Activated T-cell treated with anti-CD3 and anti-CD28 coated beads, Interleukin-2, amount 50 U/mL, for 24 hours (primary cell): ENCODE measurements at regions not wholly inside any gene's neighbourhood (a gene's known extent, or its start where the extent isn't known, plus 50 kb on each side); places are given as distances from the start of the nearest gene placed in this dataset.
"Not testable (repeated sequence)": the region's sequence is repeated elsewhere in the genome, so short reads cannot be mapped to it uniquely, and the experiment has no call there.

Experiments used
- DNase-seq: peaks from one replicate; pipeline ENCODE4 v3.0.0-alpha.2; 2020
- H3K27ac Mint-ChIP-seq: 2 replicates; pipeline ENCODE4 v1.8.0; 2020; ENCODE audit warnings: mild to moderate bottlenecking, mixed read lengths
- H3K27me3 Mint-ChIP-seq: 2 replicates; pipeline ENCODE4 v1.8.0; 2020; ENCODE audit warnings: mixed read lengths
- H3K36me3 Mint-ChIP-seq: 2 replicates; pipeline ENCODE4 v1.8.0; 2020; ENCODE audit warnings: low read depth, mixed read lengths
- H3K4me1 Mint-ChIP-seq: 2 replicates; pipeline ENCODE4 v1.8.0; 2020; ENCODE audit warnings: low read depth, mixed read lengths
- H3K4me3 Mint-ChIP-seq: 2 replicates; pipeline ENCODE4 v1.8.0; 2020; ENCODE audit warnings: mild to moderate bottlenecking, moderate library complexity, mixed read lengths
- H3K9me3 Mint-ChIP-seq: 2 replicates; pipeline ENCODE4 v1.8.0; 2020; ENCODE audit warnings: mixed read lengths

- H3K9me3 Mint-ChIP-seq, result no peaks in the 10 kb centered on the region
- DNase-seq, result no peak
- no peaks in the 10 kb centered on the region for H3K4me1 Mint-ChIP-seq
- H3K36me3 Mint-ChIP-seq, result no peaks in the 10 kb centered on the region
- peaks cover 8% of the 10 kb centered on the region for H3K27me3 Mint-ChIP-seq
- no peak overlapping the region for H3K4me3 Mint-ChIP-seq
- no peak overlapping the region for H3K27ac Mint-ChIP-seq
Measured at GRCh38 chr9:93776873-93777272, 178.3 kb downstream of the BARX1 start.

- no peaks in the 10 kb centered on the region for H3K9me3 Mint-ChIP-seq
- no peak for DNase-seq
- H3K36me3 Mint-ChIP-seq, result no peaks in the 10 kb centered on the region
- peaks cover 5% of the 10 kb centered on the region for H3K27me3 Mint-ChIP-seq
- H3K4me1 Mint-ChIP-seq, result no peaks in the 10 kb centered on the region
- H3K27ac Mint-ChIP-seq, result no peak overlapping the region
- no peak overlapping the region for H3K4me3 Mint-ChIP-seq
Measured at GRCh38 chr9:93776256-93776655, 178.9 kb downstream of the BARX1 start.

DNA sequence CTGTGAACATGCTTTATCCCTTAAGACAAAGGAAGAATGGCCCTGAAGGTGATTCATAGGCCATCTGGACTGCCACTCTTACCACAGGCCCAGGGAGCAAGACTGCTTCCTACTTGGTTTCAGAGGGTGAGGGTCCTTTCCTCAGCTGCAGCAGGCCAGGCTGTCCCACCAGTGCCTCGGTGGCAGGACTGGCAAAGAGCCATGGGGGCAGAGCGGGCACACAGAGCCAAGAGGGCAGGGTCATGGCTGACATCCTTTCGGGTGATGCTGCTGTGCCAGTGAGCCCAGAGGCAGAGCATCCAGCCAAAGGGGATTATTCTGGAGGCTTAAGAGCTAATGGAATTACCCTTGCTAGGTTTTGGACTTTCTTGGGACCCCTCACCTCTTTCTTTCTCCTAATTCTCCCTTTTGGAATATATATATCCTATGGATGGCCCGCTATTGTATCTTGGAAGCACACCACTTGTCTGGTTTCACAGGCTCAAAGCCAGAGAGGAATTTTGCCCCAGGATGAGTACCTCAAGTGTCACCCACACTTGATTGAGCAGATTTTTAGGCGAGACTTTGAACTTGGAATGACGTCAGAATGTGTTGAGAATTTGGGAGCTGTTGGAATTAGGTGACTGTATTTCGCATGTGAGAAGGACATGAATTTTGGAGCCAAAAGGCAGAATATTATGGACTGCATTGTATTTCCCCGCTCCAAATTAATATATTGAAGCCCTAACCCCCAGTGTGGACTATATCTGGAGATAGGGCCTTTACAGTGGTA is 180.6 kb downstream of the BARX1 start:
- Mint-ChIP-seq H3K4me1 (no peaks in the 10 kb centered on the region), H3K9me3 (peaks cover 3% of the 10 kb centered on the region), H3K27me3 (peaks cover 5% of the 10 kb centered on the region), H3K36me3 (no peaks in the 10 kb centered on the region), H3K27ac (no peak overlapping the region), H3K4me3 (no peak overlapping the region)
- no peak for DNase-seq

DNA sequence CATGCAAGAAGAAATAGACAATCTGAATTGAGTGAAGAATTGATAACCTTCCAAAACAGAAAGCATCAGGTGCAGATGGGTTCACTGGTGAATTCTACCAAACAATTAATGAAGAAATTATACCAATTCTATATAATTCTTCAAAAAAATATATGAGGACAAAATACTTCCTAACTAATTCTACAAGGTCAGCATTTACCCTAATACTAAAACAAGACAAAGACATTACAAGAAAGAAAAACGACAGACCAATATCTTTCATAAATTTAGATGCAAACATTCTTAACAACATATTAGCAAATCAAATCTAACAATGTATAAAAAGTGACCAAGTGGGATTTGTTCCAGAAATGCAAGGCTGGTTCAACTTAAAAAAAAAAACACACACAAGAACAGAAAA is 183.9 kb downstream of the BARX1 start:
- H3K4me3 Mint-ChIP-seq, result no peak overlapping the region
- H3K27me3 Mint-ChIP-seq, result peaks cover 7% of the 10 kb centered on the region
- H3K27ac Mint-ChIP-seq, result no peak overlapping the region
- H3K4me1 Mint-ChIP-seq, result no peaks in the 10 kb centered on the region
- DNase-seq, result no peak
- H3K36me3 Mint-ChIP-seq, result no peaks in the 10 kb centered on the region
- peaks cover 4% of the 10 kb centered on the region for H3K9me3 Mint-ChIP-seq

- Mint-ChIP-seq H3K27me3 (peaks cover 45% of the 10 kb centered on the region), H3K4me3 (no peak overlapping the region), H3K9me3 (peaks cover 20% of the 10 kb centered on the region), H3K4me1 (no peaks in the 10 kb centered on the region), H3K27ac (no peak overlapping the region), H3K36me3 (no peaks in the 10 kb centered on the region)
- DNase-seq, result no peak
Measured at GRCh38 chr9:93761822-93762221, 185.4 kb downstream of the PHF2 start.

GRCh38 chr9:93750045-93750444 is 173.7 kb downstream of the PHF2 start:
- peaks cover 69% of the 10 kb centered on the region for H3K9me3 Mint-ChIP-seq
- H3K27me3 Mint-ChIP-seq, result peaks cover 13% of the 10 kb centered on the region
- no peaks in the 10 kb centered on the region for H3K4me1 Mint-ChIP-seq
- no peak for DNase-seq
- no peak overlapping the region for H3K27ac Mint-ChIP-seq
- peaks cover 4% of the 10 kb centered on the region for H3K36me3 Mint-ChIP-seq
- H3K4me3 Mint-ChIP-seq, result no peak overlapping the region

GRCh38 chr9:93748827-93749226 is 172.4 kb downstream of the PHF2 start:
- not testable (repeated sequence) for H3K27ac Mint-ChIP-seq, H3K36me3 Mint-ChIP-seq, H3K4me3 Mint-ChIP-seq, DNase-seq, H3K4me1 Mint-ChIP-seq, H3K27me3 Mint-ChIP-seq
- peaks cover 69% of the 10 kb centered on the region for H3K9me3 Mint-ChIP-seq

- no peaks in the 10 kb centered on the region for H3K4me1 Mint-ChIP-seq
- H3K27ac Mint-ChIP-seq, result no peak overlapping the region
- DNase-seq, result no peak
- peaks cover 58% of the 10 kb centered on the region for H3K27me3 Mint-ChIP-seq
- H3K36me3 Mint-ChIP-seq, result no peaks in the 10 kb centered on the region
- peaks cover 26% of the 10 kb centered on the region for H3K9me3 Mint-ChIP-seq
- H3K4me3 Mint-ChIP-seq, result no peak overlapping the region
Measured at GRCh38 chr9:93731963-93732362, 155.6 kb downstream of the PHF2 start.

DNA sequence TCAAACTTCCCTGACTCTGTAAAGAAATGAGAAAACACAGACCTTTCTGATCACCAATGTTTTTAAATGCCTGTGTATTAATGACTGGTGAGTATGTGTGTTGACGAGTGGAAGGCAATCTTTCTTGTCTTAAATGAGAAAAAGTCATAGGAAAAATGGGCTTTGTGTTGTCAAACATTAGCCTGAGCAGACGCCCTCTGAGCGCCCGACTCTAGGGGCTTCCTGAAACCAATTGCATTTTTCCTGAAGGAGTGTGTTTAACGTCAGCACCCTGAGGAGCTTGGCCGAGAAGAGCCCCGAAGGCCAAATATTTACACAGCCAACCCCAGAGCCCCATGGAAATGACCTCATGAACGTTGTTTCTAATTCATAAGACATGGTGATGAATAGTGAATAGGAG is 154.3 kb downstream of the PHF2 start:
- H3K27me3 Mint-ChIP-seq, result peaks cover 63% of the 10 kb centered on the region
- peaks cover 24% of the 10 kb centered on the region for H3K9me3 Mint-ChIP-seq
- no peak overlapping the region for H3K27ac Mint-ChIP-seq
- H3K36me3 Mint-ChIP-seq, result no peaks in the 10 kb centered on the region
- no peaks in the 10 kb centered on the region for H3K4me1 Mint-ChIP-seq
- H3K4me3 Mint-ChIP-seq, result no peak overlapping the region
- no peak for DNase-seq

DNA sequence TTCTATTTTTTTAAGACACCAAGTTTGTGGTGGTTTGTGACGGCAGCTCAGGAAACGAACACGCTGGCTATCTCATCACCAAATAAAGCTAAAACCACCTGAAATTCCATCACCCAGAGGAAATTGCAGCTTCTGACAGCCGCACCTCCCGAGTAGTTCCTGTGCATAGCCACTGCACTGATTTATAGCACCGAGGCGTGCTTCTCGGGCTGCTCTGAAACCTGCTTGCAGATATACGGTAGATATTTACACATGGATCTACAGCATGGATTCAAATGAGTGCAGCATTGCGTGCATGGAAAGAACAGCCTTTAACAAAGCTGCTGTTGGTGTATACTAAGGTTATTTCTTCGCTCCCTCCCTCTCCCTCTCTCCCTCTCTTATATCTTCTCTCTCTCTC is 153.8 kb downstream of the PHF2 start:
- H3K27ac Mint-ChIP-seq, result no peak overlapping the region
- H3K36me3 Mint-ChIP-seq, result no peaks in the 10 kb centered on the region
- no peaks in the 10 kb centered on the region for H3K4me1 Mint-ChIP-seq
- no peak overlapping the region for H3K4me3 Mint-ChIP-seq
- H3K27me3 Mint-ChIP-seq, result peaks cover 63% of the 10 kb centered on the region
- DNase-seq, result no peak
- H3K9me3 Mint-ChIP-seq, result peaks cover 24% of the 10 kb centered on the region
